Adrenal gland (tissue), 9 donors: ENCODE measurements at regions not wholly inside any gene's neighbourhood (a gene's known extent, or its start where the extent isn't known, plus 50 kb on each side); places are given as distances from the start of the nearest gene placed in this dataset.
A peak's percentile ranks its signal among the peaks of the same experiment; 100 is the strongest.

ENCODE experiments used
- DNase-seq, 7 donors: peaks; one replicate each; pipeline ENCODE4 v3.0.0-alpha.2; 2019 to 2020
- H3K27ac ChIP-seq, 5 donors: fragments of 200-600 bp; sonication (generic) in 4 of 5; 1 replicate in 3 of 5; 2 replicates in 2 of 5; pipeline versions ENCODE4 v1.5.1 to v1.8.0; 2016 to 2020; ENCODE audit warnings: mild to moderate bottlenecking in 1 of 5
- H3K27me3 ChIP-seq: fragments of 200-600 bp; 2 replicates; pipeline ENCODE4 v1.8.0; 2021
- H3K36me3 ChIP-seq, 2 donors: fragments of 200-600 bp; replicated peaks in 1 of 2; 1 replicate in 1 of 2; 2 replicates in 1 of 2; pipeline versions ENCODE4 v1.5.1 to v1.8.0; 2018 to 2022
- H3K4me1 ChIP-seq, 2 donors: fragments of 200-600 bp; replicated peaks in 1 of 2; 1 replicate in 1 of 2; 2 replicates in 1 of 2; pipeline versions ENCODE4 v1.5.1 to v1.8.0; 2018 to 2021
- H3K4me3 ChIP-seq, 4 donors: fragments of 200-600 bp; sonication (generic) in 3 of 4; one replicate each; pipeline ENCODE4 v1.5.1; 2016 to 2018
- H3K9me3 ChIP-seq, 3 donors: fragments of 200-600 bp; sonication (generic) in 1 of 3; replicated peaks in 1 of 3; 1 replicate in 2 of 3; 2 replicates in 1 of 3; pipeline versions ENCODE4 v1.5.1 to v1.8.0; 2016 to 2021
- CTCF ChIP-seq, 6 experiments: fragments of 450-650 bp in 4 of 6; fragments of 200-600 bp in 2 of 6; sonication (generic) in 1 of 6; IDR thresholded peaks; 1 replicate in 5 of 6; 2 replicates in 1 of 6; pipeline versions ENCODE4 v1.5.1 to v1.8.0; 2016 to 2021; ENCODE audit warnings: antibody characterized with exemption in 6 of 6, mild to moderate bottlenecking in 2 of 6, moderate library complexity in 1 of 6
- POLR2A ChIP-seq, 2 donors: fragments of 450-650 bp; IDR thresholded peaks; one replicate each; pipeline ENCODE4 v1.6.1; 2017; ENCODE audit warnings: antibody characterized with exemption in 2 of 2, mild to moderate bottlenecking in 2 of 2, moderate library complexity in 1 of 2
- WGBS, 4 donors: extraction: QIAGEN DNeasy Blood & Tissue Kit in 2 of 4; methylation state at CpG; one replicate each; pipeline versions ENCODE4 v1.1.5 to v1.1.7; 2013 to 2017; 5-methylcytosine and 5-hydroxymethylcytosine counted together
- intact Hi-C, 2 donors: fragments of 100-400 bp; cut with DNase I; formaldehyde crosslinking; loops; one replicate each; pipeline versions ENCODE4 v1.14.1 to v1.15.0; 2022 to 2023
- donor health status: healthy with polysubstance abuse.
- donor health status: Bipolar disorder and iron deficiency.
- donor health status: DM: yes; HTN: yes; CAD: no.
- donor health status: DM: no; HTN: no; CAD: no.
- donor health status: DM: no; HTN: no; CAD: no.

GRCh38 chr4:53713767-53714166 lies 122.5 kb upstream of the LNX1 start:
- Histone ChIP-seq H3K9me3 (no peaks in the 10 kb centered on the region), H3K36me3 (no peaks in the 10 kb centered on the region), H3K27me3 (no peaks in the 10 kb centered on the region), H3K4me3 (no peak overlapping the region), H3K4me1 (no peaks in the 10 kb centered on the region), H3K27ac (no peak overlapping the region)
- intact Hi-C loops: loop anchor here in 1 of 2 donors (10.0 kb wide), 1 partner anchor 201 kb away; no protein-coding TSS in a partner anchor
- no peak for TF ChIP-seq CTCF (IDR thresholded peaks at IDR 0.05)
- TF ChIP-seq POLR2A (IDR thresholded peaks at IDR 0.05): no peak
- DNase-seq: no peak

- Histone ChIP-seq H3K27me3 (no peaks in the 10 kb centered on the region), H3K36me3 (no peaks in the 10 kb centered on the region), H3K4me1 (no peaks in the 10 kb centered on the region), H3K27ac (no peak overlapping the region), H3K4me3 (no peak overlapping the region), H3K9me3 (no peaks in the 10 kb centered on the region)
- intact Hi-C loops: loop anchor here in 1 of 2 donors (10.0 kb wide), 1 partner anchor 202 kb away; no protein-coding TSS in a partner anchor
- 78 to 92% (median 86%) methylated on average over 3 of the region's 3 CpGs for WGBS, 4 donors
- DNase-seq: no peak
- TF ChIP-seq CTCF (IDR thresholded peaks at IDR 0.05) (no peak), POLR2A (IDR thresholded peaks at IDR 0.05) (no peak)
Measured at GRCh38 chr4:53713296-53713695, 122.0 kb upstream of the LNX1 start.

- intact Hi-C loops: loop anchor here in 1 of 2 donors (10.0 kb wide), 1 partner anchor 202 kb away; no protein-coding TSS in a partner anchor
- H3K27me3 ChIP-seq: no peaks in the 10 kb centered on the region
Measured at GRCh38 chr4:53712408-53713020, 121.2 kb upstream of the LNX1 start.

GRCh38 chr4:53711926-53712325 lies 120.6 kb upstream of the LNX1 start:
- Histone ChIP-seq H3K27ac (no peak overlapping the region), H3K27me3 (no peaks in the 10 kb centered on the region), H3K4me3 (no peak overlapping the region), H3K4me1 (no peaks in the 10 kb centered on the region), H3K9me3 (no peaks in the 10 kb centered on the region), H3K36me3 (no peaks in the 10 kb centered on the region)
- intact Hi-C loops: loop anchor here in 1 of 2 donors (10.0 kb wide), 1 partner anchor 203 kb away; no protein-coding TSS in a partner anchor
- WGBS, 4 donors: 55 to 84% (median 80%) methylated on average over 2 of the region's 2 CpGs
- TF ChIP-seq CTCF (IDR thresholded peaks at IDR 0.05) (no peak), POLR2A (IDR thresholded peaks at IDR 0.05) (no peak)
- no peak for DNase-seq

More at GRCh38 chr4:53712408-53713020, 121.2 kb upstream of the LNX1 start:
- Histone ChIP-seq H3K4me3 (no peak overlapping the region), H3K9me3 (no peaks in the 10 kb centered on the region), H3K4me1 (no peaks in the 10 kb centered on the region), H3K36me3 (no peaks in the 10 kb centered on the region), H3K27ac (no peak overlapping the region)
- 48 to 62% (median 53%) methylated on average over 8 of the region's 8 CpGs for WGBS, 4 donors
- TF ChIP-seq POLR2A (IDR thresholded peaks at IDR 0.05) (no peak), CTCF (IDR thresholded peaks at IDR 0.05) (no peak)
- DNase-seq: peak in 2 of 7 donors; percentile 13 to 22
